K562 (cell line): ENCODE measurements at regions not wholly inside any gene's neighbourhood (a gene's known extent, or its start where the extent isn't known, plus 50 kb on each side); places are given as distances from the start of the nearest gene placed in this dataset.

Experiments
- ATAC-seq: fragments of 200-7000 bp; cut with Tn5 transposase; 3 replicates; pipeline ENCODE4 v1.9.1; 2020; ENCODE audit warnings: moderate library complexity
- BruUV-seq: library from RNA; stranded (reverse); fragments of 400-500 nt; replicated peaks from 2 replicates; lab custom pipeline; 2021; lab: Mats Ljungman, UMichigan
- CTCF ChIA-PET: fragments of 300-600 bp; formaldehyde crosslinking; extraction: SDS; loops from one replicate; lab custom pipeline; 2021; ENCODE audit warnings: low intra/inter-chr PET ratio; lab: Yijun Ruan, JAX
- POLR2A ChIA-PET: fragments of 300-600, 350-650 bp; sonication (Branson Sonifier 250); formaldehyde crosslinking; extraction: SDS; loops from one replicate; lab custom pipeline; 2021; ENCODE audit warnings: antibody characterized with exemption, inconsistent platforms; lab: Yijun Ruan, JAX
- DNase-seq, 4 experiments: peaks; one replicate each; pipeline versions ENCODE4 v3.0.0 to v3.0.0-alpha.2; 2011 to 2018; ENCODE audit warnings: low spot score in 3 of 4, mixed read lengths in 3 of 4; ENCODE audit errors: extremely low read depth in 1 of 4
- FAIRE-seq: peaks from 2 replicates; lab custom pipeline; 2011; peaks lifted over from hg19 to GRCh38; lab: Jason Lieb, UNC
- H2AFZ ChIP-seq: 2 replicates; pipeline ENCODE4 v1.6.0; 2011; ENCODE audit warnings: low read depth, low read length, control low read depth, inconsistent platforms
- H3K27ac ChIP-seq: fragments of 200-600 bp; 3 replicates; pipeline ENCODE4 v1.8.0; 2011; ENCODE audit warnings: low read depth, mild to moderate bottlenecking, control low read depth, inconsistent platforms, low read length, moderate library complexity, mixed read lengths; ENCODE audit errors: extremely low read depth
- H3K27me3 ChIP-seq, 2 experiments: fragments of 300-600 bp in 1 of 2; 2 replicates in 1 of 2; 3 replicates in 1 of 2; pipeline versions ENCODE4 v1.6.0 to v1.8.0; 2011; ENCODE audit warnings: inconsistent platforms in 2 of 2, low read length in 2 of 2, mild to moderate bottlenecking in 1 of 2, mixed read lengths in 1 of 2, moderate library complexity in 1 of 2; ENCODE audit not compliant: control insufficient read depth in 2 of 2, insufficient read depth in 2 of 2
- H3K36me3 ChIP-seq: fragments of 300-600 bp; 3 replicates; pipeline ENCODE4 v1.8.0; 2011; ENCODE audit warnings: mild to moderate bottlenecking, low read length, inconsistent platforms; ENCODE audit not compliant: control insufficient read depth, insufficient read depth
- H3K4me1 ChIP-seq, 2 experiments: fragments of 200-600 bp in 1 of 2; replicated peaks in 1 of 2; 2 replicates in 1 of 2; 3 replicates in 1 of 2; pipeline versions ENCODE4 v1.5.1 to v1.8.0; 2011; ENCODE audit warnings: inconsistent platforms in 2 of 2, low read length in 2 of 2, mild to moderate bottlenecking in 1 of 2, mixed read lengths in 1 of 2, moderate library complexity in 1 of 2; ENCODE audit not compliant: control insufficient read depth in 2 of 2, insufficient read depth in 2 of 2
- H3K4me2 ChIP-seq: 2 replicates; pipeline ENCODE4 v1.6.1; 2011; ENCODE audit warnings: low read length, control low read depth, inconsistent platforms, mixed read lengths; ENCODE audit not compliant: insufficient read depth
- H3K4me3 ChIP-seq: fragments of 200-600 bp; sonication (generic), shearing (Covaris generic); 2 replicates; pipeline ENCODE4 v1.5.1; 2016; ENCODE audit warnings: control low read depth, inconsistent platforms
- H3K79me2 ChIP-seq: fragments of 200-600 bp; 3 replicates; pipeline ENCODE4 v1.8.0; 2011; ENCODE audit warnings: low read length, inconsistent platforms; ENCODE audit not compliant: control insufficient read depth, insufficient read depth
- H3K9ac ChIP-seq, 2 experiments: 2 replicates each; pipeline versions ENCODE4 v1.6.0 to v1.6.1; 2011; ENCODE audit warnings: low read depth in 2 of 2, low read length in 2 of 2, control low read depth in 1 of 2, inconsistent platforms in 1 of 2, mild to moderate bottlenecking in 1 of 2, mixed read lengths in 1 of 2; ENCODE audit not compliant: insufficient read depth in 1 of 2
- H3K9me1 ChIP-seq: one replicate; pipeline ENCODE4 v1.6.0; 2011; ENCODE audit warnings: inconsistent platforms, mild to moderate bottlenecking, low read length, moderate library complexity; ENCODE audit not compliant: control insufficient read depth, insufficient read depth
- H3K9me3 ChIP-seq: replicated peaks from 2 replicates; pipeline ENCODE4 v1.5.1; 2011; ENCODE audit warnings: low read depth, low read length, inconsistent platforms; ENCODE audit not compliant: control insufficient read depth, insufficient read depth
- H4K20me1 ChIP-seq: replicated peaks from 2 replicates; pipeline ENCODE4 v1.6.1; 2011; ENCODE audit warnings: low read length, inconsistent platforms, mixed read lengths; ENCODE audit not compliant: control insufficient read depth, insufficient read depth
- ARID2 ChIP-seq: fragments of 450-650 bp; IDR thresholded peaks from 2 replicates; pipeline ENCODE4 v1.6.1; 2017; ENCODE audit warnings: antibody characterized with exemption, mild to moderate bottlenecking
- DDX20 ChIP-seq: fragments of 450-650 bp; IDR thresholded peaks from 2 replicates; pipeline ENCODE4 v1.6.1; 2016; ENCODE audit warnings: missing genetic modification characterization, low read depth, mild to moderate bottlenecking, missing compliant biosample characterization, moderate library complexity
- MTF1 ChIP-seq: fragments of 250-450 bp; sonication (Bioruptor Pico); IDR thresholded peaks from 2 replicates; pipeline ENCODE4 v1.9.0; 2021; ENCODE audit warnings: moderate library complexity, mild to moderate bottlenecking, inconsistent platforms, borderline replicate concordance
- POLR2G ChIP-seq: fragments of 200-400 bp; formaldehyde crosslinking; IDR thresholded peaks from 2 replicates; pipeline ENCODE4 v1.6.1; 2017; ENCODE audit warnings: low read depth, mild to moderate bottlenecking, antibody characterized with exemption, low read length, moderate library complexity
- RCOR1 ChIP-seq, 2 experiments: IDR thresholded peaks; 2 replicates each; pipeline ENCODE4 v1.6.1; 2012; ENCODE audit warnings: low read depth in 2 of 2, low read length in 2 of 2, borderline replicate concordance in 1 of 2, improper control_type of control experiment in 1 of 2
- SAFB2 ChIP-seq: fragments of 200-400 bp; formaldehyde crosslinking; IDR thresholded peaks from 2 replicates; pipeline ENCODE4 v1.6.1; 2018; ENCODE audit warnings: borderline replicate concordance, low read length, low read depth, moderate library complexity; ENCODE audit not compliant: severe bottlenecking
- SMAD3 ChIP-seq: fragments of 450-650 bp; formaldehyde crosslinking; conservative IDR thresholded peaks from 2 replicates; pipeline ENCODE4 v1.4.0; 2020; ENCODE audit warnings: mild to moderate bottlenecking
- SP2 ChIP-seq: IDR thresholded peaks from 2 replicates; pipeline ENCODE4 v1.6.1; 2011; ENCODE audit warnings: mild to moderate bottlenecking, low read depth, low read length, moderate library complexity; ENCODE audit not compliant: poor library complexity, severe bottlenecking; ENCODE audit errors: extremely low read depth
- TBP ChIP-seq: optimal IDR thresholded peaks from 2 replicates; pipeline ENCODE3; 2011; ENCODE audit warnings: low read depth, low read length, improper control_type of control experiment
- TCF7L2 ChIP-seq: fragments of 150-350 bp; IDR thresholded peaks from 2 replicates; pipeline ENCODE4 v1.6.1; 2016; ENCODE audit warnings: low read depth, mild to moderate bottlenecking, low read length, moderate library complexity
- ZFP36 ChIP-seq: fragments of 150-350 bp; IDR thresholded peaks from 2 replicates; pipeline ENCODE4 v1.6.1; 2018; ENCODE audit warnings: low read length, low read depth; ENCODE audit not compliant: partially characterized antibody
- ZKSCAN3 ChIP-seq: fragments of 250-450 bp; sonication (Bioruptor Pico); IDR thresholded peaks from 2 replicates; pipeline ENCODE4 v1.4.0; 2020
- ZNF232 ChIP-seq: sonication (generic); formaldehyde crosslinking; IDR thresholded peaks from 2 replicates; pipeline ENCODE4 v1.8.0; 2022; ENCODE audit warnings: mild to moderate bottlenecking, missing genetic modification reagents
- ZNF24 ChIP-seq: fragments of 450-650 bp; IDR thresholded peaks from 2 replicates; pipeline ENCODE4 v1.6.1; 2016
- ZNF3 ChIP-seq: fragments of 250-450 bp; sonication (Bioruptor Pico); IDR thresholded peaks from 2 replicates; pipeline ENCODE4 v1.5.0; 2021; ENCODE audit warnings: mild to moderate bottlenecking, moderate library complexity
- ZNF75A ChIP-seq: fragments of 450-650 bp; formaldehyde crosslinking; IDR thresholded peaks from 2 replicates; pipeline ENCODE4 v1.4.0; 2020; ENCODE audit warnings: mild to moderate bottlenecking
- ZNF785 ChIP-seq: fragments of 250-450 bp; sonication (Bioruptor Pico); IDR thresholded peaks from 2 replicates; pipeline ENCODE4 v1.4.0; 2020; ENCODE audit warnings: mild to moderate bottlenecking
- WGBS: fragments of 100-300 bp; shearing (Covaris generic); methylation state at CpG from one replicate; pipeline ENCODE4 v1.1.6; 2016; ENCODE audit warnings: low coverage, mixed read lengths; ENCODE audit not compliant: insufficient coverage; ENCODE audit errors: missing lambda C conversion rate; 5-methylcytosine and 5-hydroxymethylcytosine counted together
- in situ Hi-C: fragments of 300-500 bp; cut with MboI; formaldehyde crosslinking; loops from 4 replicates; pipeline ENCODE4 v1.15.0; 2018; ENCODE audit warnings: inconsistent platforms, mixed read lengths
- intact Hi-C: fragments of 100-400 bp; cut with micrococcal nuclease; formaldehyde crosslinking; loops from 2 replicates; pipeline ENCODE4 v1.14.2; 2022

GRCh38 chr15:62912808-62913207 lies 129.7 kb upstream of the TPM1 start (continued):
- no peak for TF ChIP-seq SP2
- no peak for TF ChIP-seq SMAD3 (CRISPR knock-in tag)
- TF ChIP-seq TBP = no peak
- no peak for TF ChIP-seq ZNF24
- no peak for TF ChIP-seq ARID2
- TF ChIP-seq POLR2G = no peak
- TF ChIP-seq ZNF3 (CRISPR knock-in tag) = no peak
- no peak for TF ChIP-seq ZFP36
- no peak for TF ChIP-seq ZKSCAN3 (CRISPR knock-in tag)
- TF ChIP-seq MTF1 (CRISPR knock-in tag) = no peak
- no peak for TF ChIP-seq ZNF232

- WGBS = 0% methylated on average over 1 of the region's 1 CpG
- Histone ChIP-seq H3K27me3 (peaks cover 5 to 39% of the 10 kb centered on the region in 2 experiments; a peak in 4 of 5 replicates), H3K9me3 (no peaks in the 10 kb centered on the region), H3K36me3 (no peaks in the 10 kb centered on the region), H3K4me3 (no peak overlapping the region), H3K4me1 (no peaks in the 10 kb centered on the region), H4K20me1 (no peaks in the 10 kb centered on the region), H3K79me2 (no peaks in the 10 kb centered on the region), H2AFZ (no peak overlapping the region), H3K27ac (no peak overlapping the region), H3K9me1 (no peaks in the 10 kb centered on the region), H3K4me2 (no peak overlapping the region), H3K9ac (no peak overlapping the region)
- in situ Hi-C loops = no loop called here
- CTCF ChIA-PET = no interaction called here
- BruUV-seq = no TSS peak
- TF ChIP-seq ZNF75A = no peak
- no peak for TF ChIP-seq ZNF785 (CRISPR knock-in tag)
- no peak for TF ChIP-seq SAFB2
- no peak for TF ChIP-seq DDX20 (tag)
- TF ChIP-seq RCOR1 (IDR thresholded peaks at IDR 0.05; ENCODE audit: borderline replicate concordance in 1 of 2, low read depth in 2 of 2, low read length in 2 of 2) = no peak
- TF ChIP-seq TCF7L2 = no peak
- DNase-seq = no peak
- ATAC-seq = no peak
- FAIRE-seq = no peak
- intact Hi-C loops = no loop called here
- POLR2A ChIA-PET = interaction anchor here (1.0 to 1.1 kb wide), 3 partner anchors 9 to 18 kb away, joined by 3 read pairs; no protein-coding TSS in a partner anchor
Observed at GRCh38 chr15:62913246-62913645, 129.3 kb upstream of the TPM1 start.
